ENCODE measurements at regions not wholly inside any gene's neighbourhood (a gene's known extent, or its start where the extent isn't known, plus 50 kb on each side); places are given as distances from the start of the nearest gene placed in this dataset.

- TF ChIP-seq EZH2 (conservative IDR thresholded peaks at IDR 0.05; ENCODE audit: low read depth, low read length) (no peak), ATF3 (CRISPR knock-in tag; IDR thresholded peaks at IDR 0.05) (no peak), PHF8 (CRISPR knock-in tag; IDR thresholded peaks at IDR 0.05) (no peak), KDM4B (CRISPR knock-in tag; IDR thresholded peaks at IDR 0.05) (no peak), CTCF (CRISPR knock-in tag; IDR thresholded peaks at IDR 0.05) (no peak), POLR2A (IDR thresholded peaks at IDR 0.05; ENCODE audit: insufficient read depth in 1 of 2, low read depth in 2 of 2, low read length in 2 of 2) (no peak), ZSCAN12 (CRISPR knock-in tag; IDR thresholded peaks at IDR 0.05) (no peak), POLR2AphosphoS5 (IDR thresholded peaks at IDR 0.05; ENCODE audit: low read depth, low read length) (no peak), ZNF367 (CRISPR knock-in tag; IDR thresholded peaks at IDR 0.05; ENCODE audit: borderline replicate concordance) (no peak), ZNF335 (CRISPR knock-in tag; IDR thresholded peaks at IDR 0.05) (no peak), SETDB1 (CRISPR knock-in tag; IDR thresholded peaks at IDR 0.05; ENCODE audit: borderline replicate concordance) (no peak)
- TF ChIP-seq, protein P1, sequence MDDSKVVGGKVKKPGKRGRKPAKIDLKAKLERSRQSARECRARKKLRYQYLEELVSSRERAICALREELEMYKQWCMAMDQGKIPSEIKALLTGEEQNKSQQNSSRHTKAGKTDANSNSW (CRISPR knock-in tag; IDR thresholded peaks at IDR 0.05; ENCODE audit: borderline replicate concordance), result no peak
These were observed 380.0 kb upstream of the DPH6 start for GRCh38 chr15:35926007-35926380.

All from HepG2 (cell line).